GM12892 (cell line): ENCODE measurements at regions not wholly inside any gene's neighbourhood (a gene's known extent, or its start where the extent isn't known, plus 50 kb on each side); places are given as distances from the start of the nearest gene placed in this dataset.

Source experiments
- DNase-seq: peaks from one replicate; pipeline ENCODE4 v3.0.0; 2011; ENCODE audit not compliant: insufficient read length
- FAIRE-seq: peaks from 2 replicates; lab custom pipeline; 2011; peaks lifted over from hg19 to GRCh38; lab: Jason Lieb, UNC
- POLR2A ChIP-seq: IDR thresholded peaks from 2 replicates; pipeline ENCODE4 v1.6.1; 2011; ENCODE audit warnings: low read depth, low read length, control low read depth
- POLR2AphosphoS5 ChIP-seq: IDR thresholded peaks from 2 replicates; pipeline ENCODE4 v1.6.1; 2011; ENCODE audit warnings: low read depth, low read length, control low read depth
- TAF1 ChIP-seq: IDR thresholded peaks from 2 replicates; pipeline ENCODE4 v1.6.1; 2011; ENCODE audit warnings: low read depth, mild to moderate bottlenecking, control low read depth, low read length, borderline replicate concordance

DNA sequence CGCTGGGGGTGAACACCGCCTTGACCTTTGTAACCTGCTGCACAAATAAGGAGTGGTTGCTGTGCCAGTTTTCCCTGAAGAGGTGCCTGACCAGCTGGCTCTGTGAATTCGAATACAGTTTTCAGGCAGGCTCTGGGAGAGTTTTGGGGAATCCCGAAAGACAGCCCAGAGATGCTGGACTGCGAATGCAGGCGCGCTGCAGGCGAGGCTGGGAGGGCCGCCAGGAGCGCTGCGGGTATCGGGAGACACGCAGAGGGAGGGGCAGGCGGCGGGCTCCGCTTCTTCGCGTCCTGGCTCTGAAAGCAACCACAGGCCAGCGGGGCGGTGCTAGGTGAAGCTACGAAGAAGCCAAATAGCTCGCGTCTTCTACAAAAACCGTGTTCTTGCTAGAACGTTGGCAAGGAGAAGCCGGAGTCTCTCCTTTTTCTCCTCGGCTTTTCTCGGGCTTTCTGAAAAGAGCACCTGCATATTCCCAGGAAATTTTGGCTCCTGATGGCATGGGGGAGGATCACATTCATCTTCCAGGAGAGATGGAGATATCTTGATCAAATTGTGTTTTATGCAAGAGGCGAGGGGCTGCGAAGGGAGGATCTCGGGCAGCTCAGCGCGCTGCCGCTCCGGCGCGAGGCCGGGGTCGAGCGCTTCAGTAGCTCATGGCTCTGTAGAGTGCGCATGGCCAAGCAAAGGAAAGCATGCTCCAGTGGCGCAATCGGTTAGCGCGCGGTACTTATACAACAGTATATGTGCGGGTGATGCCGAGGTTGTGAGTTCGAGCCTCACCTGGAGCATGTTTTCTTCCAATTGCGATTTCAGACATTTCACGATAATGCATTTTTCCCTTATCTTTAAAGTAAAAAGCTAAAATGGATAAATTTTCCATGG, 158.1 kb upstream of the ZNF184 start:
- FAIRE-seq (no peak), DNase-seq (no peak)
- TF ChIP-seq POLR2AphosphoS5, result no peak
- TF ChIP-seq TAF1, result no peak
- no peak for TF ChIP-seq POLR2A

DNA sequence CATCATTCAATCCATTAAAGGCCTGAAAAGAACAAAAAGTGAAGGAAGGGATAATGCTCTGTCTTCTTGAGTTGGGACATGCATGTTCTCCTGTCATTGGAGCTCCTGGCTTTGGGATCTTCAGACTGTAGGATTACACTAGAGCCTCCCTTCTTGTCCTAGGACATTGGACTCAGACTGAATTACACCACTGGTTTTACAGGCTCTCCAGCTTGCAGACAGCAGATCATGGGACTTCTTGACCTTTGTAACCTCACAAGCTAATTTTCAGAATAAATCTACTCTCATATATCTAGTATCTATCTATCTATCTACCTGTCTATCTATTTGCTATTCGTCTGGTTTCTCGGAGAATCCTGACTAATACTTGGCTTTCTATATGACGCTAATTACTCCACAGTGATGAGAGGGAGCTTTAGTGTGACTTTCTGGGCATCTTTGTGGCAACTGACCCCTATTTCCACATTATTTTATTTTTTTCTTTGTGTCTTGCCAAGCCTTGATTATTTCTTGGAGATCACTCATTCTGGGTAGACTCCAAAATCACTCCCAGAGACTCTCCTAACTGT, 151.9 kb upstream of the ZNF184 start:
- DNase-seq (no peak), FAIRE-seq (no peak)
- TF ChIP-seq POLR2AphosphoS5 (no peak), TAF1 (no peak), POLR2A (no peak)

DNA sequence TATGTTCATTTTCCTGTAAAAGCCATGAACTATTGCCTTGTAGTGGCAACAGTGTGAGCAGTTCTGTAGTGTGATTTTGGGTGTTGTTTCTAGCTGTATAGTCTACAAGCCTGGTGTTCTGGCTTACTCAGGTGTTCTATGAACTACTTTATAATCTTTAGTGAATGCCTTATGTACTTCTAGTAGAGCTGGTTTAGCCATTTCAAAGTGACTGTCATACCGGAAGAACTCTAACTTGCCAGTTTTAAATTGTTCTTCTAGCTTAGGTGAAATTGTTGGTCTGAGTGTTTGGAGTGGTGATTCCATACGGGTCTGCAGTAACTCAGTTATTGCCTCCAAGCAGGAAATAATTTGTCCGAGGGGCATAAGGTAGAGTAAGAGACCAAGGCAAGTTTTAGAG, 150.2 kb upstream of the ZNF184 start:
- DNase-seq, result no peak
- FAIRE-seq, result no peak
- TF ChIP-seq TAF1 (no peak), POLR2AphosphoS5 (no peak), POLR2A (no peak)

DNA sequence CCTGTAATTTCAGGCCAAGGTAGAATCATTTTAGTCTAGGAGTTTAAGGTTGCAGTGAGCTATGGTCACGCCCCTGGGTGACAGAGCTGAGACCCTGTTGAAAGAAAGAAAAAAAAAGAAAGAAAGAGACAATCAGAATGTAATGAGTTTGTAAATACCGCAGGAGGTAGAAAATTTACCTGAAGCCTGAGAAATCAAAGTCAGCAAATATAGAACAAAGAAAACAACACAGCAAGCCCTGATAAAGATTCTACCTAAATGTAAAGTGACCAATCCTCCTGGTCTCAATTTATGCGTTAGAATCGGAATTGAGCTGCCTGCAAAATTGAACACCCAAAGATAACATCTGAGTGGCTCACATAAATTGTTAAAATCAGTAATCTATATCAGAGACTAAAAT, 146.5 kb upstream of the ZNF184 start:
- FAIRE-seq (no peak), DNase-seq (no peak)

DNA sequence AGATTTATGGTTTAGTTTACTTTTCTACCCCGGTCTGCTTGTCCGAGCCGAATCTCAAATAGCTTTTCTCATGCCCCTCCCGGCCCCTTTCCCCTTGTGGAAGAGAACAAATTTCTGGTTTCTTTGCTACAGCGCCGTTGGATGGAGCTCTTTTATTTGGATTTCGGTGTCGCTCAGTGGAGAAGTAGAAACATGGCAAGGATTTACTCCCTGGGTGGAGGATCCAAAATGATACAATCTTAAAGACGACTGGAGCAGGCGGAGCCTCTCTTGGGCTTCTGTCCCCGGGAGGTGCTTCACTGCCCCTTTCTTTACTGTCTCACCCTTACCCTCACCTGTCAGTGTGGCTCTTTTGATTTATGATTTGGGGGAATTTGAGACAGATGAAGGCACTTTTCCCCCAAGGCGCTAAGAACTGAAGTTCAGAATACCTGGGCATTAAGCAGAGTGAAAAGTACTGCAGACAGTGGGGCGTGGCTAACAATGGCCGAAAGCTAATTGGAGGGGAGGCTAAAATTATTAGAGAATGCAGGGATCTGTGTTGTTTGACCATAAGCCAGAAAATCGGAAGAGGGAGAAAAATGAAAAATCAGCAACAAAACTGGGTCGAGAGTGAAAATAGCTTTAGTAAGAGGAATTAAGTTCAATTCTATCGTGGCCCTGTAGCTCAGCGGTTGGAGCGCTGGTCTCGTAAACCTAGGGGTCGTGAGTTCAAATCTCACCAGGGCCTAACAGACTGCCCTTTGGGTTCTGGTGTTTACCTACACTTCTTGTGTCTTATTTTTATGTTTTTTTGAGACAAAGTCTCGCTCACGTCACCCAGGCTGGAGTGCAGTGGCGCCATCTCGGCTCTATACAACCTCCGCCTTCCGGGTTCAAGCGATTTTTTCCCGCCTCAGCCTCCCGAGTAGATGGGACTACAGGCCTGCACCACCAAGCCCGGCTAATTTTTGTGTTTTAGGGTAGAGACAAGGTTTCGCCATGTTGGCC, 145.1 kb upstream of the ZNF184 start:
- DNase-seq (no peak), FAIRE-seq (no peak)
- TF ChIP-seq POLR2A, result no peak
- TF ChIP-seq TAF1, result no peak
- no peak for TF ChIP-seq POLR2AphosphoS5

More for the DNA sequence above, 146.5 kb upstream of the ZNF184 start:
- TF ChIP-seq POLR2A, result no peak
- no peak for TF ChIP-seq TAF1
- no peak for TF ChIP-seq POLR2AphosphoS5

DNA sequence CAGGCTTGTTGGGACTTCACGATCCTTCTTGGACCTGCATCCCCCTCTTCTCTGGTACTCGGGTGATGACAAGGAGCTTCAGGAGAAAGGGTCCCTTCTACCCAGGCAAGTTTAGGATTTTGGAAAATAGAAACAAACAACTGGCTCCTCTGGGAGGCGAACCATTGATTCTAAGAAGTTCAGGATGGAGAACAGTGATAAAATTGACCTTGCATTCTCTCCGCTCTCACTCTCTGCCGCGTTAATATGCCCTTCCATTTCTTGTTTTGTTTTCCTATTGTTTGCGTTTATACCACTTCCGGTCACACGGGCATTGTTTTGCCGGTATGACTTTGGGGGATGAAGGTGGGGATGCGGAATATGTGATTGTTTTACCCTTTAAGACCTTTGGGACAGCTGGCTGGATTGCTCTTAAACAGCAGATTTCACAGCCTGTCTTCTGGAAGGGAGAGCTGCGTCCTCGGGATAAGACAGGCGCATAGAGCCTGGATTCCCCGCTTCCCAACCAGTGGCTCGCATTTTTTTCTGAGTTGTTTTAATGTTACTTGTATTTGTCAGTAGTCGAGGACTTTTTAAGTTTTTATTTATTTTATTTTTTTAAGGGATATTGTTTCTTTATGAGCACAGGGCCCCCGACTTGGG, 144.3 kb upstream of the ZNF184 start:
- DNase-seq (no peak), FAIRE-seq (no peak)
- TF ChIP-seq TAF1 (no peak), POLR2AphosphoS5 (no peak), POLR2A (no peak)

DNA sequence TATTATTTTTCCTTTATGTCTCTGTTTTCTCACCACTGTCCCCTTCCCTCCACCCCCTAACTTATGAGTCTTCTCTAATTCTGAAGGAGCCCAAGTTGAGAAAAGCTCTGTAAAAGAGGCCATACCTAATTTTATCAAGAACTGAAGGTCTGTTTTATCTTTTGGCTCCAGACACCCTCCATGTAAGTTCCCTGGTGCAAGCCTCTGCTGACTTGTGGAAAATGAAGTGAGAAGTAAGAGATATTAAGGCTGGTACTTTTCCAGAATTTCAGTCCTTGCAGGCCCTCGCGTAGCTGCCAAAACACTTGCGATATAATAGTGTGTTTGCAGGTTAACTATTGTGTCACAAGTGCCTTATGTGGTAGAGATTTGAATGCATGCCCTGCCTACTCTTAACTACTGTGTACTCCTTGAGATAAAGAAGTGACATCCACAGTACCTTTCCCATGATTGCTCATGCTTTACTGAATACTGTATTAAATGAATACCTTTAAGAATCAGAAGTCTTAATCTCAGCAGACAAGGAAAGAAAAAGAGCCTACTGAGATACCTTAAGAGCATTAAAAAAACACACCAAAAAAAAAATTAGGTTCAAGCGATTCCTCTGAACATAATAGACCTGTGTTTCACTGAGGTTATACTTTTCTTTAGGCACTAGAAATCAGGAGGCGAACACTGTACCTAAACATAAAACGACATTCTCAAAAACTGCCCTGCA, 143.6 kb upstream of the ZNF184 start:
- no peak for TF ChIP-seq POLR2AphosphoS5
- no peak for TF ChIP-seq POLR2A
- no peak for TF ChIP-seq TAF1
- DNase-seq, result no peak
- FAIRE-seq, result no peak

DNA sequence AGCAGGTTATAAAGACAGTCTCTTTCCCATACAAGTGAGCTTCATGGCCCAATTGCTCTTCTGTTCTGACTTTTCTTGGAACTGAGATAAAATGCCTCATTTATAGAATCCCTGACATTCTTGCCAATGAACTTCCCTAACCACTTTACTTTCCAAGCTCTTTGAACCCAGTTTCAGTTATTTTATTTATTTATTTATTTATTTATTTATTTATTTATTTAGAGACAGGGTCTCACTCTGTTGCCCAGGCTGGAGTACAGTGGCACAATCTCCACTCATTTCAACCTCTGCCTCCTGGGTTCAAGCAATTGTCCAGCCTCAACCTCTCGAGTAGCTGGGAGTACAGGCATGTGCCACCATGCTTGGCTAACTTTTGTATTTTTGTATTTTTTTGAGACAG, 138.5 kb upstream of the ZNF184 start:
- TF ChIP-seq TAF1 (no peak), POLR2AphosphoS5 (no peak), POLR2A (no peak)
- no peak for DNase-seq
- no peak for FAIRE-seq

DNA sequence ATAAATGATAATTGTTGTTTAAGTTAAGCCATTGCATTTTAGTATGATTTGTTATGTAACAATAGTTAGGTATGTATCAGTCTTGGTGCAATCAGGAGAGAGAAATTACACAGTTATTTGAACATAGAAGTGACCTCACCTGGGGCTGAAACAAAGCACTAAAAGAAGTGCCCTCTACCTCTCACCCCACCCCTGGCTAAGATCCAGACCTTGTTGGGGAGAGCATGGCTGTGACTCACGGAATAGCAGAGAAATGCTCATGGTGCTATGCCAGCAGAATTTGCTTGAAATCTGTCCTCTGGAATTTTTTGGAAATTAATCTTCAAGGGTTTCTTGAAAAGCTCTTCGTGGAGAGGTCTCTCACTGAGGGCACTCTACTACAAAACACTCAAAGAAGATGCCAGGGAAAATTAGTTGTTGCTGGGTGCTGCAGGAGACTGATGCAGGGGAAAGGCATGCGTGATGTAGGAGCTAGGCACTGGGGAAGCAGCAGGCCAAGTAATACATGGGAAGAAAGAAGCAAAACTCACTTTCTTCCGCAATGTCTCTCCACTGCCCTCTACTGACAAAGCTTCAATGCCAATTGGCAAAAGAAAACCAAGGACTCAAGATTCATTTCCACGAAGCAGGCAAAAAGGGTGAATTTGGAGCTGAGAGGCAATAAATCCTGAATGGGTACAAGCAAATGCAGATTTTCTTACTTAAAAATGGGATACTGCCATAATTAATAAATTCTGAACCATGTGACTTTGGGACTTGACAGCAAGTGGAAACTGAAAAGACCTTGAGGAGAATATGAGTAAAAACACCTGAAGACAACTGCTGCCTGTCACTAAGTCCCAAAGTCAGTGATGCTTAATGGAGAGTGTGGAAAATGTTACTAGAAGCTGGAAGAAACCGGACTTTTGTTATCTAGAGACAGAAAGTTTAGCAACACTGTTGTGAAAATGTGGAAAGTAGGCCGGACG, 136.3 kb upstream of the ZNF184 start:
- FAIRE-seq, result peak; percentile 90
- TF ChIP-seq TAF1 (no peak), POLR2AphosphoS5 (no peak)
- DNase-seq, result no peak
